ENCODE measurements at regions not wholly inside any gene's neighbourhood (a gene's known extent, or its start where the extent isn't known, plus 50 kb on each side); places are given as distances from the start of the nearest gene placed in this dataset.
"Not testable (repeated sequence)": the region's sequence is repeated elsewhere in the genome, so short reads cannot be mapped to it uniquely, and the experiment has no call there.

DNA sequence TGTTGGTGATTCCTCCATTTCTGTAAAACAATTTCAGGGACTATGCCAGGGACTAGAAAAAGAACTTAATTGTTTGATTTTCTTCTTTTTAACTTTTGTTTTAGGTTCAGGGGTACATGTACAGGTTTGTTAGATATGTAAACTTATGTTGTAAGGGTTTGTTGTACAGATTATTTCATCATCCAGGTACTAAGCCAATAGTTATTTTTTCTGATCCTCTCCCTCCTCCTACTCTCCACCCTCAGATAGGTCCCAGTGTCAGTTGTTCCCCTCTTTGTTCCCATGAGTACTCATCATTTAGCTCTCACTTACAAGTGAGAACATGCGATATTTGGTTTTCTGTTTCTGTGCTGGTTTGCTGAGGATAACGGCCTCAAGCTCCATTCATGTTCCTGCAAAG, 70.8 kb upstream of the BOD1L1 start:
- no peaks in the 10 kb centered on the region for H3K36me3 ChIP-seq (ENCODE audit: low read depth)
- no peaks in the 10 kb centered on the region; the same call in 1 of the 2 replicates for H3K9me3 ChIP-seq (ENCODE audit: insufficient read depth, low read depth)
- no peaks in the 10 kb centered on the region for H3K27me3 ChIP-seq (ENCODE audit: insufficient read depth, low read depth)
- H3F3A ChIP-seq (ENCODE audit: insufficient read depth, low read depth): peaks cover 18% of the 10 kb centered on the region
- POLR2A ChIA-PET (ENCODE audit: unreplicated experiment): no interaction called here
- no peaks in the 10 kb centered on the region for H3K79me2 ChIP-seq (ENCODE audit: low read depth)
- peaks cover 33% of the 10 kb centered on the region for H3K4me1 ChIP-seq (replicated peaks; ENCODE audit: insufficient read depth)
- no peaks in the 10 kb centered on the region for H4K20me1 ChIP-seq (ENCODE audit: insufficient read depth)
- H3K4me2 ChIP-seq: no peak overlapping the region
- H2AFZ ChIP-seq: no peak overlapping the region
- intact Hi-C loops (cut with micrococcal nuclease; ENCODE audit: unreplicated experiment): no loop called here
- TF ChIP-seq, protein P1, sequence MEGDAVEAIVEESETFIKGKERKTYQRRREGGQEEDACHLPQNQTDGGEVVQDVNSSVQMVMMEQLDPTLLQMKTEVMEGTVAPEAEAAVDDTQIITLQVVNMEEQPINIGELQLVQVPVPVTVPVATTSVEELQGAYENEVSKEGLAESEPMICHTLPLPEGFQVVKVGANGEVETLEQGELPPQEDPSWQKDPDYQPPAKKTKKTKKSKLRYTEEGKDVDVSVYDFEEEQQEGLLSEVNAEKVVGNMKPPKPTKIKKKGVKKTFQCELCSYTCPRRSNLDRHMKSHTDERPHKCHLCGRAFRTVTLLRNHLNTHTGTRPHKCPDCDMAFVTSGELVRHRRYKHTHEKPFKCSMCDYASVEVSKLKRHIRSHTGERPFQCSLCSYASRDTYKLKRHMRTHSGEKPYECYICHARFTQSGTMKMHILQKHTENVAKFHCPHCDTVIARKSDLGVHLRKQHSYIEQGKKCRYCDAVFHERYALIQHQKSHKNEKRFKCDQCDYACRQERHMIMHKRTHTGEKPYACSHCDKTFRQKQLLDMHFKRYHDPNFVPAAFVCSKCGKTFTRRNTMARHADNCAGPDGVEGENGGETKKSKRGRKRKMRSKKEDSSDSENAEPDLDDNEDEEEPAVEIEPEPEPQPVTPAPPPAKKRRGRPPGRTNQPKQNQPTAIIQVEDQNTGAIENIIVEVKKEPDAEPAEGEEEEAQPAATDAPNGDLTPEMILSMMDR (conservative IDR thresholded peaks at IDR 0.05): no peak
- TF ChIP-seq EZH2 (IDR thresholded peaks at IDR 0.05; ENCODE audit: low read depth): no peak
- no peak overlapping the region for H3K4me3 ChIP-seq
- no TSS peak for BruUV-seq (replicated peaks)
- no peak overlapping the region for H3K27ac ChIP-seq
- no peaks in the 10 kb centered on the region for H3K9me2 ChIP-seq (ENCODE audit: insufficient read depth)
- CTCF ChIA-PET: no interaction called here
- no peak for DNase-seq

GRCh38 chr4:13700021-13700857, 72.7 kb upstream of the BOD1L1 start:
- no peak for TF ChIP-seq EZH2 (IDR thresholded peaks at IDR 0.05; ENCODE audit: low read depth)
- TF ChIP-seq, protein P1 (conservative IDR thresholded peaks at IDR 0.05): no peak
- Histone ChIP-seq H3K4me2 (0 out of 2 replicates have a peak overlapping the region, but pooled peaks have one; percentile 10), H3K4me1 (replicated peaks; ENCODE audit: insufficient read depth) (peaks cover 48% of the 10 kb centered on the region), H3K79me2 (ENCODE audit: low read depth) (no peaks in the 10 kb centered on the region), H3K27me3 (ENCODE audit: insufficient read depth, low read depth) (no peaks in the 10 kb centered on the region), H3K9me2 (ENCODE audit: insufficient read depth) (no peaks in the 10 kb centered on the region), H3K9me3 (ENCODE audit: insufficient read depth, low read depth) (no peaks in the 10 kb centered on the region; the same call in 1 of the 2 replicates), H3K36me3 (ENCODE audit: low read depth) (no peaks in the 10 kb centered on the region), H3F3A (ENCODE audit: insufficient read depth, low read depth) (peaks cover 24% of the 10 kb centered on the region), H2AFZ (no peak overlapping the region), H4K20me1 (ENCODE audit: insufficient read depth) (no peaks in the 10 kb centered on the region), H3K4me3 (no peak overlapping the region), H3K27ac (peak overlapping the region; percentile 97)
- CTCF ChIA-PET: no interaction called here
- BruUV-seq (replicated peaks): no TSS peak
- DNase-seq: peak in 1 of 2 experiments; percentile 84
- intact Hi-C loops (cut with micrococcal nuclease; ENCODE audit: unreplicated experiment): no loop called here
- POLR2A ChIA-PET (ENCODE audit: unreplicated experiment): no interaction called here

DNA sequence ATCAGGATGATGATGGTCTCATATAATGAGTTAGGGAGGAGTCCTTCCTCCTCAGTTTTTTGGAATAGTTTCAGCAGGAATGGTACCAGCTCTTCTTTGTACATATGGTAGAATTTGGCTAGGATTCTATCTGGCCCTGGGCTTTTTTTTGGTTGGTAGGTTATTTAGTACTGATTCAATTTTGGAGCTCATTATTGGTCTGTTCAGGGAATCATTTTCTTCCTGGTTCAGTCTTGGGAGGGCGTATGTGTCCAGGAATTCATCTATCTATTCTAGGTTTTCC, 73.3 kb upstream of the BOD1L1 start:
- BruUV-seq (replicated peaks); H3K36me3 ChIP-seq (ENCODE audit: low read depth); H3K9me3 ChIP-seq (ENCODE audit: insufficient read depth, low read depth); H3K27me3 ChIP-seq (ENCODE audit: insufficient read depth, low read depth); POLR2A ChIA-PET (ENCODE audit: unreplicated experiment); intact Hi-C loops (cut with micrococcal nuclease; ENCODE audit: unreplicated experiment); H3K79me2 ChIP-seq (ENCODE audit: low read depth); DNase-seq; CTCF ChIA-PET; H3K9me2 ChIP-seq (ENCODE audit: insufficient read depth); H2AFZ ChIP-seq; H4K20me1 ChIP-seq (ENCODE audit: insufficient read depth): not testable (repeated sequence)
- H3K4me1 ChIP-seq (replicated peaks; ENCODE audit: insufficient read depth): peaks cover 51% of the 10 kb centered on the region
- H3K4me3 ChIP-seq: 0 out of 2 replicates have a peak overlapping the region, but pooled peaks have one; percentile 2
- peak overlapping the region; percentile 97 for H3K27ac ChIP-seq
- H3F3A ChIP-seq (ENCODE audit: insufficient read depth, low read depth): peaks cover 28% of the 10 kb centered on the region
- peak overlapping the region; percentile 47 for H3K4me2 ChIP-seq
